ENCODE measurements at regions not wholly inside any gene's neighbourhood (a gene's known extent, or its start where the extent isn't known, plus 50 kb on each side); places are given as distances from the start of the nearest gene placed in this dataset.

DNA sequence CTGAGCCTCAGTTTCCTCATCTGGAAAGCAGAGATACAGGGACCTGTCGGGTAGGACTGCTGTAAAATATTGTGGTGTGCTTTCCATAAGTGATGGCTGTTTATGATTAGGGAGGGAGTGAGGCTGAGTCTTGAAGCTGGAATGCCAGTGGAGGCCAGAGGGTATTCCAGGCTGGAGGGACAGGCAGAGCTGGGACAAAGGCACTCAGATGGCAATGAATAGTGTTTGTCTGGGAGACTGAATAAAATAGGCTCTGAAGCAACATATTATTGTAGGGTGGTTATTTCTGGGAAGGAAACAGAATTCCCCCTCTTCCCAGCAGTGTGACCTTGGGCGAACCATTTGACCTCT lies 120.7 kb downstream of the INHBB start (continued):
- TF ChIP-seq, protein P1, sequence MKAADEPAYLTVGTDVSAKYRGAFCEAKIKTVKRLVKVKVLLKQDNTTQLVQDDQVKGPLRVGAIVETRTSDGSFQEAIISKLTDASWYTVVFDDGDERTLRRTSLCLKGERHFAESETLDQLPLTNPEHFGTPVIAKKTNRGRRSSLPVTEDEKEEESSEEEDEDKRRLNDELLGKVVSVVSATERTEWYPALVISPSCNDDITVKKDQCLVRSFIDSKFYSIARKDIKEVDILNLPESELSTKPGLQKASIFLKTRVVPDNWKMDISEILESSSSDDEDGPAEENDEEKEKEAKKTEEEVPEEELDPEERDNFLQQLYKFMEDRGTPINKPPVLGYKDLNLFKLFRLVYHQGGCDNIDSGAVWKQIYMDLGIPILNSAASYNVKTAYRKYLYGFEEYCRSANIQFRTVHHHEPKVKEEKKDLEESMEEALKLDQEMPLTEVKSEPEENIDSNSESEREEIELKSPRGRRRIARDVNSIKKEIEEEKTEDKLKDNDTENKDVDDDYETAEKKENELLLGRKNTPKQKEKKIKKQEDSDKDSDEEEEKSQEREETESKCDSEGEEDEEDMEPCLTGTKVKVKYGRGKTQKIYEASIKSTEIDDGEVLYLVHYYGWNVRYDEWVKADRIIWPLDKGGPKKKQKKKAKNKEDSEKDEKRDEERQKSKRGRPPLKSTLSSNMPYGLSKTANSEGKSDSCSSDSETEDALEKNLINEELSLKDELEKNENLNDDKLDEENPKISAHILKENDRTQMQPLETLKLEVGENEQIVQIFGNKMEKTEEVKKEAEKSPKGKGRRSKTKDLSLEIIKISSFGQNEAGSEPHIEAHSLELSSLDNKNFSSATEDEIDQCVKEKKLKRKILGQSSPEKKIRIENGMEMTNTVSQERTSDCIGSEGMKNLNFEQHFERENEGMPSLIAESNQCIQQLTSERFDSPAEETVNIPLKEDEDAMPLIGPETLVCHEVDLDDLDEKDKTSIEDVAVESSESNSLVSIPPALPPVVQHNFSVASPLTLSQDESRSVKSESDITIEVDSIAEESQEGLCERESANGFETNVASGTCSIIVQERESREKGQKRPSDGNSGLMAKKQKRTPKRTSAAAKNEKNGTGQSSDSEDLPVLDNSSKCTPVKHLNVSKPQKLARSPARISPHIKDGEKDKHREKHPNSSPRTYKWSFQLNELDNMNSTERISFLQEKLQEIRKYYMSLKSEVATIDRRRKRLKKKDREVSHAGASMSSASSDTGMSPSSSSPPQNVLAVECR (CRISPR knock-in tag; IDR thresholded peaks at IDR 0.05; ENCODE audit: borderline replicate concordance) = no peak
- TF ChIP-seq ZNF558 (CRISPR knock-in tag; IDR thresholded peaks at IDR 0.05; ENCODE audit: borderline replicate concordance) (no peak), PHB2 (IDR thresholded peaks at IDR 0.05; ENCODE audit: partially characterized antibody) (no peak), FOXJ3 (CRISPR knock-in tag; IDR thresholded peaks at IDR 0.05; ENCODE audit: borderline replicate concordance) (no peak), ZNF33B (CRISPR knock-in tag; IDR thresholded peaks at IDR 0.05) (no peak), SALL2 (CRISPR knock-in tag; IDR thresholded peaks at IDR 0.05) (no peak), SALL1 (CRISPR knock-in tag; IDR thresholded peaks at IDR 0.05) (no peak), MEIS1 (CRISPR knock-in tag; IDR thresholded peaks at IDR 0.05; ENCODE audit: borderline replicate concordance) (no peak), RBM39 (IDR thresholded peaks at IDR 0.05; ENCODE audit: low read depth, low read length, poor library complexity, severe bottlenecking) (no peak), ZNF607 (CRISPR knock-in tag; IDR thresholded peaks at IDR 0.05; ENCODE audit: borderline replicate concordance) (no peak), ZNF569 (CRISPR knock-in tag; IDR thresholded peaks at IDR 0.05; ENCODE audit: borderline replicate concordance) (no peak)
- TF ChIP-seq, protein P2, sequence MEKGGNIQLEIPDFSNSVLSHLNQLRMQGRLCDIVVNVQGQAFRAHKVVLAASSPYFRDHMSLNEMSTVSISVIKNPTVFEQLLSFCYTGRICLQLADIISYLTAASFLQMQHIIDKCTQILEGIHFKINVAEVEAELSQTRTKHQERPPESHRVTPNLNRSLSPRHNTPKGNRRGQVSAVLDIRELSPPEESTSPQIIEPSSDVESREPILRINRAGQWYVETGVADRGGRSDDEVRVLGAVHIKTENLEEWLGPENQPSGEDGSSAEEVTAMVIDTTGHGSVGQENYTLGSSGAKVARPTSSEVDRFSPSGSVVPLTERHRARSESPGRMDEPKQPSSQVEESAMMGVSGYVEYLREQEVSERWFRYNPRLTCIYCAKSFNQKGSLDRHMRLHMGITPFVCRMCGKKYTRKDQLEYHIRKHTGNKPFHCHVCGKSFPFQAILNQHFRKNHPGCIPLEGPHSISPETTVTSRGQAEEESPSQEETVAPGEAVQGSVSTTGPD (CRISPR knock-in tag; IDR thresholded peaks at IDR 0.05) = no peak
- TF ChIP-seq, protein P3, sequence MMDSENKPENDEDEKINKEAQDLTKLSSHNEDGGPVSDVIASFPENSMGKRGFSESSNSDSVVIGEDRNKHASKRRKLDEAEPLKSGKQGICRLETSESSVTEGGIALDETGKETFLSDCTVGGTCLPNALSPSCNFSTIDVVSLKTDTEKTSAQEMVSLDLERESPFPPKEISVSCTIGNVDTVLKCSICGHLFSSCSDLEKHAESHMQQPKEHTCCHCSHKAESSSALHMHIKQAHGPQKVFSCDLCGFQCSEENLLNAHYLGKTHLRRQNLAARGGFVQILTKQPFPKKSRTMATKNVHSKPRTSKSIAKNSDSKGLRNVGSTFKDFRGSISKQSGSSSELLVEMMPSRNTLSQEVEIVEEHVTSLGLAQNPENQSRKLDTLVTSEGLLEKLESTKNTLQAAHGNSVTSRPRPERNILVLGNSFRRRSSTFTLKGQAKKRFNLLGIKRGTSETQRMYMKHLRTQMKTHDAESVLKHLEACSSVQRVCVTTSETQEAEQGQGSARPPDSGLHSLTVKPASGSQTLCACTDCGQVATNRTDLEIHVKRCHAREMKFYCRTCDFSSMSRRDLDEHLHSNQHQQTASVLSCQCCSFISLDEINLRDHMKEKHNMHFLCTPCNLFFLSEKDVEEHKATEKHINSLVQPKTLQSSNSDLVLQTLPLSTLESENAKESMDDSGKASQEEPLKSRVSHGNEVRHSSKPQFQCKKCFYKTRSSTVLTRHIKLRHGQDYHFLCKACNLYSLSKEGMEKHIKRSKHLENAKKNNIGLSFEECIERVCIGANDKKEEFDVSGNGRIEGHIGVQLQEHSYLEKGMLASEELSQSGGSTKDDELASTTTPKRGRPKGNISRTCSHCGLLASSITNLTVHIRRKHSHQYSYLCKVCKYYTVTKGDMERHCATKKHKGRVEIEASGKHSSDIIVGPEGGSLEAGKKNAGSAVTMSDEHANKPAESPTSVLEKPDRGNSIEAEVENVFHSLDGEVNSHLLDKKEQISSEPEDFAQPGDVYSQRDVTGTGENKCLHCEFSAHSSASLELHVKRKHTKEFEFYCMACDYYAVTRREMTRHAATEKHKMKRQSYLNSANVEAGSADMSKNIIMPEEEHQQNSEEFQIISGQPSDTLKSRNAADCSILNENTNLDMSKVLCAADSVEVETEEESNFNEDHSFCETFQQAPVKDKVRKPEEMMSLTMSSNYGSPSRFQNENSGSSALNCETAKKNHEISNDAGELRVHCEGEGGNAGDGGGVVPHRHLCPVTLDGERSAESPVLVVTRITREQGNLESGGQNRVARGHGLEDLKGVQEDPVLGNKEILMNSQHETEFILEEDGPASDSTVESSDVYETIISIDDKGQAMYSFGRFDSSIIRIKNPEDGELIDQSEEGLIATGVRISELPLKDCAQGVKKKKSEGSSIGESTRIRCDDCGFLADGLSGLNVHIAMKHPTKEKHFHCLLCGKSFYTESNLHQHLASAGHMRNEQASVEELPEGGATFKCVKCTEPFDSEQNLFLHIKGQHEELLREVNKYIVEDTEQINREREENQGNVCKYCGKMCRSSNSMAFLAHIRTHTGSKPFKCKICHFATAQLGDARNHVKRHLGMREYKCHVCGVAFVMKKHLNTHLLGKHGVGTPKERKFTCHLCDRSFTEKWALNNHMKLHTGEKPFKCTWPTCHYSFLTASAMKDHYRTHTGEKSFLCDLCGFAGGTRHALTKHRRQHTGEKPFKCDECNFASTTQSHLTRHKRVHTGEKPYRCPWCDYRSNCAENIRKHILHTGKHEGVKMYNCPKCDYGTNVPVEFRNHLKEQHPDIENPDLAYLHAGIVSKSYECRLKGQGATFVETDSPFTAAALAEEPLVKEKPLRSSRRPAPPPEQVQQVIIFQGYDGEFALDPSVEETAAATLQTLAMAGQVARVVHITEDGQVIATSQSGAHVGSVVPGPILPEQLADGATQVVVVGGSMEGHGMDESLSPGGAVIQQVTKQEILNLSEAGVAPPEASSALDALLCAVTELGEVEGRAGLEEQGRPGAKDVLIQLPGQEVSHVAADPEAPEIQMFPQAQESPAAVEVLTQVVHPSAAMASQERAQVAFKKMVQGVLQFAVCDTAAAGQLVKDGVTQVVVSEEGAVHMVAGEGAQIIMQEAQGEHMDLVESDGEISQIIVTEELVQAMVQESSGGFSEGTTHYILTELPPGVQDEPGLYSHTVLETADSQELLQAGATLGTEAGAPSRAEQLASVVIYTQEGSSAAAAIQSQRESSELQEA (CRISPR knock-in tag; IDR thresholded peaks at IDR 0.05; ENCODE audit: not compliant biosample characterization) = no peak
- TF ChIP-seq, protein P4, sequence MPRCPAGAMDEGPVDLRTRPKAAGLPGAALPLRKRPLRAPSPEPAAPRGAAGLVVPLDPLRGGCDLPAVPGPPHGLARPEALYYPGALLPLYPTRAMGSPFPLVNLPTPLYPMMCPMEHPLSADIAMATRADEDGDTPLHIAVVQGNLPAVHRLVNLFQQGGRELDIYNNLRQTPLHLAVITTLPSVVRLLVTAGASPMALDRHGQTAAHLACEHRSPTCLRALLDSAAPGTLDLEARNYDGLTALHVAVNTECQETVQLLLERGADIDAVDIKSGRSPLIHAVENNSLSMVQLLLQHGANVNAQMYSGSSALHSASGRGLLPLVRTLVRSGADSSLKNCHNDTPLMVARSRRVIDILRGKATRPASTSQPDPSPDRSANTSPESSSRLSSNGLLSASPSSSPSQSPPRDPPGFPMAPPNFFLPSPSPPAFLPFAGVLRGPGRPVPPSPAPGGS (CRISPR knock-in tag; IDR thresholded peaks at IDR 0.05) = no peak
